Panc1 (cell line): ENCODE measurements at regions not wholly inside any gene's neighbourhood (a gene's known extent, or its start where the extent isn't known, plus 50 kb on each side); places are given as distances from the start of the nearest gene placed in this dataset.

Experiments
- ATAC-seq: fragments of 200-7000 bp; cut with Tn5 transposase; 2 replicates; pipeline ENCODE4 v1.9.1; 2020; ENCODE audit warnings: mild to moderate bottlenecking, moderate library complexity
- BruUV-seq: library from RNA; stranded (reverse); fragments of 400-500 nt; replicated peaks from 2 replicates; lab custom pipeline; 2021; lab: Mats Ljungman, UMichigan
- CTCF ChIA-PET: fragments of 300-600 bp; sonication (Branson Sonifier 250); formaldehyde crosslinking; loops from one replicate; lab custom pipeline; 2022; ENCODE audit warnings: antibody characterized with exemption; lab: Charles Lee
- POLR2A ChIA-PET: fragments of 300-600 bp; sonication (Branson Sonifier 250); formaldehyde crosslinking; loops from one replicate; lab custom pipeline; 2022; ENCODE audit warnings: antibody characterized with exemption; lab: Charles Lee
- DNase-seq: peaks from one replicate; pipeline ENCODE4 v3.0.0-alpha.2; 2010; ENCODE audit warnings: low read depth, low spot score
- H3K27ac ChIP-seq: 2 replicates; pipeline ENCODE4 v1.5.1; 2011; ENCODE audit warnings: mild to moderate bottlenecking, low read length, inconsistent platforms
- H3K27me3 ChIP-seq: fragments of 200-500 bp; sonication (Bioruptor generic); 2 replicates; pipeline ENCODE4 v1.6.0; 2014; ENCODE audit warnings: low read length, inconsistent platforms; ENCODE audit not compliant: control insufficient read depth, insufficient read depth
- H3K36me3 ChIP-seq: fragments of 200-500 bp; sonication (Bioruptor generic); 2 replicates; pipeline ENCODE4 v1.5.1; 2014; ENCODE audit warnings: inconsistent platforms, mild to moderate bottlenecking, low read length, moderate library complexity; ENCODE audit not compliant: control insufficient read depth, insufficient read depth
- H3K4me1 ChIP-seq: 2 replicates; pipeline ENCODE4 v1.5.1; 2011; ENCODE audit warnings: inconsistent platforms, mild to moderate bottlenecking, low read length, moderate library complexity; ENCODE audit not compliant: control insufficient read depth, insufficient read depth
- H3K4me3 ChIP-seq, 2 experiments: 2 replicates each; pipeline ENCODE4 v1.5.1; 2011 to 2012; ENCODE audit warnings: low read depth in 2 of 2, low read length in 2 of 2, mild to moderate bottlenecking in 2 of 2, inconsistent platforms in 1 of 2, moderate library complexity in 1 of 2
- H3K9me3 ChIP-seq: fragments of 200-500 bp; sonication (Bioruptor generic); 2 replicates; pipeline ENCODE4 v1.5.1; 2014; ENCODE audit warnings: low read depth, mild to moderate bottlenecking, inconsistent platforms, low read length, moderate library complexity; ENCODE audit not compliant: control insufficient read depth, insufficient read depth
- POLR2AphosphoS5 ChIP-seq: IDR thresholded peaks from 2 replicates; pipeline ENCODE4 v1.6.1; 2012; ENCODE audit warnings: mild to moderate bottlenecking, low read depth, low read length, moderate library complexity
- SIN3A ChIP-seq: IDR thresholded peaks from 2 replicates; pipeline ENCODE4 v1.6.1; 2012; ENCODE audit warnings: low read depth, mild to moderate bottlenecking, low read length, moderate library complexity, borderline replicate concordance; ENCODE audit not compliant: insufficient read depth
- TCF7L2 ChIP-seq: IDR thresholded peaks from 2 replicates; pipeline ENCODE4 v1.6.1; 2011; ENCODE audit warnings: mild to moderate bottlenecking, low read depth, low read length, inconsistent platforms
- in situ Hi-C: cut with HindIII; loops from 2 replicates; pipeline ENCODE4 v1.10.0; 2016; ENCODE audit warnings: low sequenced_read_pairs, low pct_unique_long_range_greater_than_20kb
- intact Hi-C: fragments of 100-400 bp; cut with micrococcal nuclease; formaldehyde crosslinking; loops from one replicate; pipeline ENCODE4 v1.10.0; 2022; ENCODE audit not compliant: unreplicated experiment
- TF ChIP-seq, protein P1 (sequence below), 2 experiments: IDR thresholded peaks; 2 replicates each; pipeline ENCODE4 v1.6.1; 2011 to 2012; ENCODE audit warnings: low read depth in 2 of 2, control low read depth in 1 of 2, low read length in 1 of 2, mild to moderate bottlenecking in 1 of 2, moderate library complexity in 1 of 2; ENCODE audit not compliant: insufficient read depth in 1 of 2
- TF ChIP-seq, protein P2 (sequence below): fragments of 450-650 bp; IDR thresholded peaks from 2 replicates; pipeline ENCODE4 v1.5.1; 2017; ENCODE audit warnings: mild to moderate bottlenecking

DNA sequence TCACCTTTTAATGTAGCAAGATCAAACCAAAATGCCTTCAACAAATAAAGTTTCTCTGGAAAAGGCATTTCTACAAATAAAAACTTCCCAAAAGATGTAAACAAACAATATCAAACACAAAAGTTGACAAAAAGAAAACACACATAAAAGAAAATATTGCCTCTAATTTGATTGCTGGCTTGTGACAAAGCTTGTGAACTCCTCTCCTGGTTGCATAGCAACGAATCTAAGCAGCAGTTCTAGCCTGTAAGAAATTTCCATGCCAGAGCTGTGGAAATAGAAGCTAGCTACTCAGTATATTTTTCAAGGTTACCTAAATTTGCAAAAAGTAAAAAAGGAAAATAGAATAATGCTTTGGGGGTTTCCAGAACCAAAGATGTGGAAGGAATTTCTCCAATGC, 173.9 kb upstream of the CDK1 start:
- POLR2A ChIA-PET, result no interaction called here
- BruUV-seq, result no TSS peak
- no peak for DNase-seq
- no peaks in the 10 kb centered on the region for H3K9me3 ChIP-seq
- H3K4me3 ChIP-seq, result no peak overlapping the region
- no peaks in the 10 kb centered on the region for H3K36me3 ChIP-seq
- CTCF ChIA-PET, result no interaction called here
- no peaks in the 10 kb centered on the region for H3K4me1 ChIP-seq
- ATAC-seq, result no peak
- H3K27me3 ChIP-seq, result no peaks in the 10 kb centered on the region; the same call in 1 of the 2 replicates
- TF ChIP-seq POLR2AphosphoS5, result no peak
- TF ChIP-seq, protein P1, sequence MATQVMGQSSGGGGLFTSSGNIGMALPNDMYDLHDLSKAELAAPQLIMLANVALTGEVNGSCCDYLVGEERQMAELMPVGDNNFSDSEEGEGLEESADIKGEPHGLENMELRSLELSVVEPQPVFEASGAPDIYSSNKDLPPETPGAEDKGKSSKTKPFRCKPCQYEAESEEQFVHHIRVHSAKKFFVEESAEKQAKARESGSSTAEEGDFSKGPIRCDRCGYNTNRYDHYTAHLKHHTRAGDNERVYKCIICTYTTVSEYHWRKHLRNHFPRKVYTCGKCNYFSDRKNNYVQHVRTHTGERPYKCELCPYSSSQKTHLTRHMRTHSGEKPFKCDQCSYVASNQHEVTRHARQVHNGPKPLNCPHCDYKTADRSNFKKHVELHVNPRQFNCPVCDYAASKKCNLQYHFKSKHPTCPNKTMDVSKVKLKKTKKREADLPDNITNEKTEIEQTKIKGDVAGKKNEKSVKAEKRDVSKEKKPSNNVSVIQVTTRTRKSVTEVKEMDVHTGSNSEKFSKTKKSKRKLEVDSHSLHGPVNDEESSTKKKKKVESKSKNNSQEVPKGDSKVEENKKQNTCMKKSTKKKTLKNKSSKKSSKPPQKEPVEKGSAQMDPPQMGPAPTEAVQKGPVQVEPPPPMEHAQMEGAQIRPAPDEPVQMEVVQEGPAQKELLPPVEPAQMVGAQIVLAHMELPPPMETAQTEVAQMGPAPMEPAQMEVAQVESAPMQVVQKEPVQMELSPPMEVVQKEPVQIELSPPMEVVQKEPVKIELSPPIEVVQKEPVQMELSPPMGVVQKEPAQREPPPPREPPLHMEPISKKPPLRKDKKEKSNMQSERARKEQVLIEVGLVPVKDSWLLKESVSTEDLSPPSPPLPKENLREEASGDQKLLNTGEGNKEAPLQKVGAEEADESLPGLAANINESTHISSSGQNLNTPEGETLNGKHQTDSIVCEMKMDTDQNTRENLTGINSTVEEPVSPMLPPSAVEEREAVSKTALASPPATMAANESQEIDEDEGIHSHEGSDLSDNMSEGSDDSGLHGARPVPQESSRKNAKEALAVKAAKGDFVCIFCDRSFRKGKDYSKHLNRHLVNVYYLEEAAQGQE (IDR thresholded peaks at IDR 0.05; ENCODE audit: insufficient read depth in 1 of 2, low read depth in 2 of 2, low read length in 1 of 2), result no peak
- TF ChIP-seq SIN3A, result no peak
- TF ChIP-seq, protein P2, sequence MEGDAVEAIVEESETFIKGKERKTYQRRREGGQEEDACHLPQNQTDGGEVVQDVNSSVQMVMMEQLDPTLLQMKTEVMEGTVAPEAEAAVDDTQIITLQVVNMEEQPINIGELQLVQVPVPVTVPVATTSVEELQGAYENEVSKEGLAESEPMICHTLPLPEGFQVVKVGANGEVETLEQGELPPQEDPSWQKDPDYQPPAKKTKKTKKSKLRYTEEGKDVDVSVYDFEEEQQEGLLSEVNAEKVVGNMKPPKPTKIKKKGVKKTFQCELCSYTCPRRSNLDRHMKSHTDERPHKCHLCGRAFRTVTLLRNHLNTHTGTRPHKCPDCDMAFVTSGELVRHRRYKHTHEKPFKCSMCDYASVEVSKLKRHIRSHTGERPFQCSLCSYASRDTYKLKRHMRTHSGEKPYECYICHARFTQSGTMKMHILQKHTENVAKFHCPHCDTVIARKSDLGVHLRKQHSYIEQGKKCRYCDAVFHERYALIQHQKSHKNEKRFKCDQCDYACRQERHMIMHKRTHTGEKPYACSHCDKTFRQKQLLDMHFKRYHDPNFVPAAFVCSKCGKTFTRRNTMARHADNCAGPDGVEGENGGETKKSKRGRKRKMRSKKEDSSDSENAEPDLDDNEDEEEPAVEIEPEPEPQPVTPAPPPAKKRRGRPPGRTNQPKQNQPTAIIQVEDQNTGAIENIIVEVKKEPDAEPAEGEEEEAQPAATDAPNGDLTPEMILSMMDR, result no peak
- TF ChIP-seq TCF7L2, result no peak
- H3K27ac ChIP-seq, result no peak overlapping the region
- in situ Hi-C loops, result no loop called here
- intact Hi-C loops, result no loop called here

DNA sequence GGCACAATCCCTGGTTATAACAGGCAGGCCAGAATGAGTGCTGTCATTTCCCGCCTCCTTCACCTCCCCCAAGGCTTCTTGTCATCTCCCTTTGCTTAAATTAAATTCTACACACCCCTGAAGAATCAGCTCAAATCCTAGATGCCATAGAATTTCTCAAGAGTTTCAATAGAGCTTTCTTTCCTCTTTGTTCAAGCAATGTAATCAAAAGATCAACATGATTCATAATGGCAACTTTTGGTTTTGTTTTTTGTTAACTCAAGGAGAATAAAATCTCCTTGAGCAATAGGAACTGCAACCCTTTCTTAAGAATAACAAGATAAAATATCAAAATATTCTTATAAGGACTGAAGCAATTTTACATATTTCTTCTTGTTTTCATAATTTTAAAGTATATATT, 180.8 kb upstream of the CDK1 start:
- DNase-seq (no peak), ATAC-seq (no peak)
- H3K27me3 ChIP-seq, result no peaks in the 10 kb centered on the region
- H3K9me3 ChIP-seq, result no peaks in the 10 kb centered on the region
- POLR2A ChIA-PET, result no interaction called here
- no peaks in the 10 kb centered on the region for H3K4me1 ChIP-seq
- BruUV-seq, result no TSS peak
- H3K4me3 ChIP-seq, result no peak overlapping the region
- in situ Hi-C loops, result no loop called here
- H3K27ac ChIP-seq, result no peak overlapping the region
- TF ChIP-seq POLR2AphosphoS5 (no peak), SIN3A (no peak), TCF7L2 (no peak)
- TF ChIP-seq, protein P1 (IDR thresholded peaks at IDR 0.05; ENCODE audit: insufficient read depth in 1 of 2, low read depth in 2 of 2, low read length in 1 of 2), result no peak
- TF ChIP-seq, protein P2, result no peak
- intact Hi-C loops, result no loop called here
- H3K36me3 ChIP-seq, result no peaks in the 10 kb centered on the region
- CTCF ChIA-PET, result interaction anchor here (0.5 kb wide), 1 partner anchor 158 kb away, joined by 3 read pairs; no protein-coding TSS in a partner anchor
